AG04450 (cell line): ENCODE measurements at regions not wholly inside any gene's neighbourhood (a gene's known extent, or its start where the extent isn't known, plus 50 kb on each side); places are given as distances from the start of the nearest gene placed in this dataset.

Source experiments
- CTCF ChIA-PET: fragments of 300-600, 350-600 bp; formaldehyde crosslinking; extraction: SDS; loops from one replicate; lab custom pipeline; 2022; ENCODE audit warnings: antibody characterized with exemption, inconsistent platforms; lab: Charles Lee
- POLR2A ChIA-PET: fragments of 350-600 bp; formaldehyde crosslinking; extraction: SDS; loops from one replicate; lab custom pipeline; 2021; ENCODE audit warnings: antibody characterized with exemption, inconsistent platforms; lab: Yijun Ruan, JAX
- DNase-seq: peaks from one replicate; pipeline ENCODE4 v3.0.0-alpha.2; 2011; ENCODE audit warnings: low read depth, low spot score
- H3K27ac ChIP-seq: one replicate; pipeline ENCODE4 v1.5.1; 2012; ENCODE audit warnings: low read depth, low read length, control low read depth
- H3K27me3 ChIP-seq: one replicate; pipeline ENCODE4 v1.6.0; 2012; ENCODE audit warnings: low read length; ENCODE audit not compliant: control insufficient read depth, insufficient read depth
- H3K4me3 ChIP-seq: 2 replicates; pipeline ENCODE4 v1.5.1; 2011; ENCODE audit warnings: mild to moderate bottlenecking, low read depth, low read length, control low read depth
- H3K9me3 ChIP-seq: 2 replicates; pipeline ENCODE4 v1.5.1; 2012; ENCODE audit warnings: low read length; ENCODE audit not compliant: control insufficient read depth, insufficient read depth
- TF ChIP-seq, protein P1 (sequence below): IDR thresholded peaks from 2 replicates; pipeline ENCODE4 v1.5.1; 2011; ENCODE audit warnings: low read depth, low read length, control low read depth, inconsistent platforms

DNA sequence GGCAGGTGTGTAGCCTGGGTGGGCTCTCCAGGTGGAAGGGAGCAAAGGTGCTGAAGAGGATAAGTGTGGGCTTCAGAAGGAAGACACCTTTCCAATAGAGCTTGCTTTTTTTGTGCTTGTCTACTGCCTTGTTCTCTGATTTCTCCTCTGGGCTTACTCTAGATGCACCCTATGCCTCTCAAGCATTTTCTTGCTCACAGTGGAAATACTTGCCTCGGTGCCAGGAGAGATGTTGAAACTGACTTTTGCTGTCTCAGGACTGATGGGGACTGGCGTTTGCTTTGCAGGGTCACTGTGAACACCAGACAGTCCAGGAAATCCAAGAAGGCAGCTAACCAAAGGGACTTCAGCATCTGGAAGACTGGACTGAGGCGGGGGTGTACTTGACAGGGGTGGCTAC lies 187.9 kb downstream of the SNX10 start:
- POLR2A ChIA-PET, result no interaction called here
- no peaks in the 10 kb centered on the region for H3K9me3 ChIP-seq
- peaks cover 2% of the 10 kb centered on the region for H3K27me3 ChIP-seq
- TF ChIP-seq, protein P1, sequence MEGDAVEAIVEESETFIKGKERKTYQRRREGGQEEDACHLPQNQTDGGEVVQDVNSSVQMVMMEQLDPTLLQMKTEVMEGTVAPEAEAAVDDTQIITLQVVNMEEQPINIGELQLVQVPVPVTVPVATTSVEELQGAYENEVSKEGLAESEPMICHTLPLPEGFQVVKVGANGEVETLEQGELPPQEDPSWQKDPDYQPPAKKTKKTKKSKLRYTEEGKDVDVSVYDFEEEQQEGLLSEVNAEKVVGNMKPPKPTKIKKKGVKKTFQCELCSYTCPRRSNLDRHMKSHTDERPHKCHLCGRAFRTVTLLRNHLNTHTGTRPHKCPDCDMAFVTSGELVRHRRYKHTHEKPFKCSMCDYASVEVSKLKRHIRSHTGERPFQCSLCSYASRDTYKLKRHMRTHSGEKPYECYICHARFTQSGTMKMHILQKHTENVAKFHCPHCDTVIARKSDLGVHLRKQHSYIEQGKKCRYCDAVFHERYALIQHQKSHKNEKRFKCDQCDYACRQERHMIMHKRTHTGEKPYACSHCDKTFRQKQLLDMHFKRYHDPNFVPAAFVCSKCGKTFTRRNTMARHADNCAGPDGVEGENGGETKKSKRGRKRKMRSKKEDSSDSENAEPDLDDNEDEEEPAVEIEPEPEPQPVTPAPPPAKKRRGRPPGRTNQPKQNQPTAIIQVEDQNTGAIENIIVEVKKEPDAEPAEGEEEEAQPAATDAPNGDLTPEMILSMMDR, result no peak
- no peak overlapping the region for H3K27ac ChIP-seq
- CTCF ChIA-PET, result interaction anchor here (0.9 kb wide), 1 partner anchor 110 kb away, joined by 3 read pairs; no protein-coding TSS in a partner anchor
- H3K4me3 ChIP-seq, result no peak overlapping the region
- no peak for DNase-seq

DNA sequence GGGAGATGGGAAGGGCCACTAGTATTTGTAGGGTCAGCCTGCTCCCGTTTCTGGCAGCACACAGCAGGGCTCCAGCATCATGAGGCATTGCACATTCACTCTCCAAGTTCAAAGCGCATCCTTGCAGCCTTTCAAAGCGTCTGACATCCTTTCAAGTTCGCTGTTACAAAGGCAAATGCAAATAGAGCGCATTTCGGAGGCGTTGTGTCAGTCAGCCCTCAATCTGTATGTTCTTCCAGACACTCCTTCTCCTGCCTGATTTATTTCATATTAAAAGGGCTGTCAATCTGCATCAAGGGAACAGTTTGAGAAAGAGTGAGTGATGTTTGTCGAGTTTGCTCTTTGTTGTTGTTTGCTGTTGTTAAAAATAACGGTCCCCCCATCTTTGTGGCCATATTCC lies 188.5 kb downstream of the SNX10 start:
- POLR2A ChIA-PET, result no interaction called here
- H3K27ac ChIP-seq, result no peak overlapping the region

DNA sequence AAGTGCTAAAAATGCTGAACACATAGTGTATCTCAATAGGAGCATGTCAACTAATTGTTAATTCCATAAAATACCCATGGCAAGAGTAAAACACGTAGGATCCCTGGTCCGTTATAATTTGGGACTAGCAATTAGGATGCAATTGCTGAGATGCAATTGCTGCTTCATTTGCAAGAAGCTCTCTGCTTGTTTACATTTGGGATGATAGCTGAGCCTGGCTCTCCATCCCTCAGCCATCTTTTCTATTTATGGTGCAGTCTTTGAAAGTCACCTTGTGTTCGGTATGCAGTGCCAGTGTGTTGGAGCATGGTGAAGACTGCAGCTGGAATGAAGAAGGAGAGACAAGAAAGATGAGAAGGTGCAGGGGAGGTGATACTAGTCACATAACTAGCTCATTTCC lies 191.3 kb downstream of the SNX10 start:
- no peak overlapping the region for H3K27ac ChIP-seq
- CTCF ChIA-PET, result no interaction called here

More for the DNA sequence above, 188.5 kb downstream of the SNX10 start:
- H3K27me3 ChIP-seq, result peaks cover 2% of the 10 kb centered on the region
- CTCF ChIA-PET, result no interaction called here
- no peaks in the 10 kb centered on the region for H3K9me3 ChIP-seq
- DNase-seq, result no peak
- TF ChIP-seq, protein P1, result no peak
- H3K4me3 ChIP-seq, result no peak overlapping the region

DNA sequence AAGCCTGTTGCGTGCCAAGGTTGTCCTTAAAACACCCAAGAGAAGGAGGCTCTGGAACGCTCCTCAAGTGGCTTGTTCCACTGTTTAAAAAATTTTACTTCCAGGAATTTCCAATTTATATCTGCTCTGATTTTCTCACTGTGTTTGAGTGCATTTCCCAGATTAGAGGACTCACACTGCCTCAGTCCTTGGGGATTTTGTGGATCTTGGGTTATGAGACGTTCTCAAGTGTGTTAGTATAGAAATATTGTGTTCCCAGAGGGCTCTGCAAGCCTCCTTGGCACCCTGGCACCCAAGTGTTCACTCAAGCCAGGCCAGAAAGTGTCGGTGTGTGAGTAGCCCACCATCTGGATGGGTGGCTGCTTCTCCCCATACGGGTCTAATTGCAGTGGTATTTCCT lies 192.2 kb downstream of the SNX10 start:
- CTCF ChIA-PET, result no interaction called here
- Histone ChIP-seq H3K27me3 (peaks cover 2% of the 10 kb centered on the region), H3K4me3 (no peak overlapping the region), H3K27ac (no peak overlapping the region), H3K9me3 (no peaks in the 10 kb centered on the region)
- POLR2A ChIA-PET, result no interaction called here
- TF ChIP-seq, protein P1, result no peak
- DNase-seq, result no peak

More for the DNA sequence above, 191.3 kb downstream of the SNX10 start:
- TF ChIP-seq, protein P1, result no peak
- POLR2A ChIA-PET, result no interaction called here
- no peak overlapping the region for H3K4me3 ChIP-seq
- no peaks in the 10 kb centered on the region for H3K9me3 ChIP-seq
- peaks cover 2% of the 10 kb centered on the region for H3K27me3 ChIP-seq
- no peak for DNase-seq

DNA sequence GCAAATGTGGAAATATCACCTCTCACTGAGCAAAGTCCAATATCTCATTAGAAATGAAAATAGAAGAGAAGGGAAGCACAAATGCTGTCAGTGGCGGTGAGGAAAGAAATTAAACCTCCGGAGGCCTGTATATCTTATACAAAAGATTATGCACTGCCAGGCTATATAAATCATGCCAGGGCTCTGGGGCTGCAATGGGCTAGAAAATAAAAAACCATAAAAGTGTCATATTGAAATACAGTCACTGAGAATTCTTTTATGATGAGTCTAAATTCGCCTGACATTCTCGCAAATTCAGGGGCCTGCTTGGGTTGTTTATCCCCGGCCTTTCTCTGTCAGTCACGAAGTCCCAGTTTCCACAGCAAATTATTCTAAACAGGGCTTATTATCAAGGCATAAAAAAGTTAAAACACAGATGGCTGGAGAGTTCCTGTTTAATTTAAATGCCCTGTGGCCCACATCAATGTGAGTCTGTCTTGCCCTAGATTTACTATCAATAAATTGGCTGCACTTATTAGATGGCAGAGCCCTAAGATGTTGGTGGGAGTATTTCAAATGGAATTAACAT lies 193.8 kb downstream of the SNX10 start:
- H3K27ac ChIP-seq, result no peak overlapping the region
- TF ChIP-seq, protein P1, result no peak
- ChIA-PET CTCF (no interaction called here), POLR2A (no interaction called here)
- no peak overlapping the region for H3K4me3 ChIP-seq
- no peaks in the 10 kb centered on the region for H3K27me3 ChIP-seq
- no peak for DNase-seq
- no peaks in the 10 kb centered on the region for H3K9me3 ChIP-seq
